ENCODE measurements at regions not wholly inside any gene's neighbourhood (a gene's known extent, or its start where the extent isn't known, plus 50 kb on each side); places are given as distances from the start of the nearest gene placed in this dataset.
"Not testable (repeated sequence)": the region's sequence is repeated elsewhere in the genome, so short reads cannot be mapped to it uniquely, and the experiment has no call there.

DNA sequence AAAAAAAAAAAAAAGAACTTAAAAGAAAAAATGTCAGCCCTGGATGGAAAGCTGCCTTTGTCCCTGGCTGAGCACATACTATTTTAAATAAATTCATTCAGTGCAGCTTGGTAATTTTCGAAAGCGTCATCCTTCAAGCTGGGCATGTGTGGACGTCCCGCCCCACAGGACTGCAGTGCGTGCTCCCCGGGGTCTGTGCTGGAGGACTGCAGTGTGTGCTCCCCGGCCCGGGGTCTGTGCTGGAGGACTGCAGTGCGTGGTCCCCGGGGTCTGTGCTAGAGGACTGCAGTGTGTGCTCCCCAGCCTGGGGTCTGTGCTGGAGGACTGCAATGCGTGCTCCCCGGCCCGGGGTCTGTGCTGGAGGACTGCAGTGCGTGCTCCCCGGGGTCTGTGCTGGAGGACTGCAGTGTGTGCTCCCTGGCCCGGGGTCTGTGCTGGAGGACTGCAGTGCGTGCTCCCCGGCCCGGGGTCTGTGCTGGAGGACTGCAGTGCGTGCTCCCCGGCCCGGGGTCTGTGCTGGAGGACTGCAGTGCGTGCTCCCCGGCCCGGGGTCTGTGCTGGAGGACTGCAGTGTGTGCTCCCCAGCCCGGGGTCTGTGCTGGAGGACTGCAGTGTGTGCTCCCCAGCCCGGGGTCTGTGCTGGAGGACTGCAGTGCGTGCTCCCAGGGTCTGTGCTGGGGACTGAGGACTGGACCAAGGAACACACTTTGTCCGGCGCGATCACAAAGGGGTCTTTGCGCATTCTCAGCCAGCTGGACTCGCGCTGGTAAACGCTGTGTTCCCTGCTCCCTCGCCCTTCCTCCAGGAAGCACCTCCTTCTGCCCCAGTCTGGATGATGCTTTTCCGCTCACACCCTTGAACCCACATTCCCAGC, 86.3 kb downstream of the CPN2 start:
- TF ChIP-seq, protein P1, sequence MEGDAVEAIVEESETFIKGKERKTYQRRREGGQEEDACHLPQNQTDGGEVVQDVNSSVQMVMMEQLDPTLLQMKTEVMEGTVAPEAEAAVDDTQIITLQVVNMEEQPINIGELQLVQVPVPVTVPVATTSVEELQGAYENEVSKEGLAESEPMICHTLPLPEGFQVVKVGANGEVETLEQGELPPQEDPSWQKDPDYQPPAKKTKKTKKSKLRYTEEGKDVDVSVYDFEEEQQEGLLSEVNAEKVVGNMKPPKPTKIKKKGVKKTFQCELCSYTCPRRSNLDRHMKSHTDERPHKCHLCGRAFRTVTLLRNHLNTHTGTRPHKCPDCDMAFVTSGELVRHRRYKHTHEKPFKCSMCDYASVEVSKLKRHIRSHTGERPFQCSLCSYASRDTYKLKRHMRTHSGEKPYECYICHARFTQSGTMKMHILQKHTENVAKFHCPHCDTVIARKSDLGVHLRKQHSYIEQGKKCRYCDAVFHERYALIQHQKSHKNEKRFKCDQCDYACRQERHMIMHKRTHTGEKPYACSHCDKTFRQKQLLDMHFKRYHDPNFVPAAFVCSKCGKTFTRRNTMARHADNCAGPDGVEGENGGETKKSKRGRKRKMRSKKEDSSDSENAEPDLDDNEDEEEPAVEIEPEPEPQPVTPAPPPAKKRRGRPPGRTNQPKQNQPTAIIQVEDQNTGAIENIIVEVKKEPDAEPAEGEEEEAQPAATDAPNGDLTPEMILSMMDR (IDR thresholded peaks at IDR 0.05) = not testable (repeated sequence)
- TF ChIP-seq POLR2AphosphoS5 (IDR thresholded peaks at IDR 0.05) = not testable (repeated sequence)

Measured in sigmoid colon (tissue), 4 donors.